Thyroid gland (tissue), 4 donors: ENCODE measurements at regions not wholly inside any gene's neighbourhood (a gene's known extent, or its start where the extent isn't known, plus 50 kb on each side); places are given as distances from the start of the nearest gene placed in this dataset.
A peak's percentile ranks its signal among the peaks of the same experiment; 100 is the strongest.
"Not testable (repeated sequence)": the region's sequence is repeated elsewhere in the genome, so short reads cannot be mapped to it uniquely, and the experiment has no call there.

Source experiments
- DNase-seq, 2 donors: peaks; one replicate each; pipeline ENCODE4 v3.0.0-alpha.2; 2019
- H3K27ac ChIP-seq, 3 donors: fragments of 200-600 bp; sonication (generic); 1 replicate in 2 of 3; 2 replicates in 1 of 3; pipeline ENCODE4 v1.5.1; 2016 to 2019; ENCODE audit warnings: mild to moderate bottlenecking in 1 of 3, moderate library complexity in 1 of 3
- H3K27me3 ChIP-seq: fragments of 200-600 bp; sonication (generic); one replicate; pipeline ENCODE4 v1.5.1; 2019
- H3K36me3 ChIP-seq, 2 donors: fragments of 200-600 bp; sonication (generic); one replicate each; pipeline ENCODE4 v1.5.1; 2016 to 2019
- H3K4me1 ChIP-seq, 2 donors: fragments of 200-600 bp; sonication (generic); one replicate each; pipeline ENCODE4 v1.5.1; 2017 to 2019
- H3K4me3 ChIP-seq, 3 donors: fragments of 200-600 bp; sonication (generic); replicated peaks in 1 of 3; 1 replicate in 2 of 3; 2 replicates in 1 of 3; pipeline ENCODE4 v1.5.1; 2016; ENCODE audit warnings: mild to moderate bottlenecking in 1 of 3
- H3K9me3 ChIP-seq: fragments of 200-600 bp; sonication (generic); one replicate; pipeline ENCODE4 v1.5.1; 2017
- CTCF ChIP-seq, 6 experiments: fragments of 200-600 bp in 3 of 6; fragments of 450-650 bp in 3 of 6; sonication (generic) in 3 of 6; IDR thresholded peaks; one replicate each; pipeline ENCODE4 v1.5.1; 2016 to 2019; ENCODE audit warnings: antibody characterized with exemption in 6 of 6, mild to moderate bottlenecking in 2 of 6, inconsistent platforms in 1 of 6, moderate library complexity in 1 of 6
- POLR2A ChIP-seq, 2 donors: fragments of 450-650 bp; IDR thresholded peaks; one replicate each; pipeline ENCODE4 v1.6.1; 2017; ENCODE audit warnings: antibody characterized with exemption in 2 of 2, mild to moderate bottlenecking in 2 of 2, moderate library complexity in 1 of 2
- WGBS, 2 donors: methylation state at CpG; one replicate each; pipeline ENCODE4 v1.1.5; 2017; 5-methylcytosine and 5-hydroxymethylcytosine counted together
- intact Hi-C: fragments of 100-400 bp; cut with DNase I; formaldehyde crosslinking; loops from one replicate; pipeline ENCODE4 v1.15.1; 2023

GRCh38 chr2:77721593-77721992 is 199.4 kb upstream of the LRRTM4 start:
- no peaks in the 10 kb centered on the region for H3K36me3 ChIP-seq
- H3K27ac ChIP-seq: no peak overlapping the region
- H3K4me1 ChIP-seq: no peaks in the 10 kb centered on the region
- H3K9me3 ChIP-seq: no peaks in the 10 kb centered on the region
- no peaks in the 10 kb centered on the region for H3K27me3 ChIP-seq
- intact Hi-C loops: no loop called here
- no peak for DNase-seq
- TF ChIP-seq CTCF (IDR thresholded peaks at IDR 0.05) (no peak), POLR2A (IDR thresholded peaks at IDR 0.05) (no peak)
- H3K4me3 ChIP-seq: no peak overlapping the region

- DNase-seq: no peak
- 86 to 100% methylated on average over 1 of the region's 1 CpG for WGBS, 2 donors
- intact Hi-C loops: no loop called here
- no peak for TF ChIP-seq POLR2A (IDR thresholded peaks at IDR 0.05)
- no peak for TF ChIP-seq CTCF (IDR thresholded peaks at IDR 0.05)
- Histone ChIP-seq H3K4me3 (no peak overlapping the region), H3K27me3 (no peaks in the 10 kb centered on the region), H3K9me3 (no peaks in the 10 kb centered on the region), H3K4me1 (no peaks in the 10 kb centered on the region), H3K27ac (no peak overlapping the region), H3K36me3 (no peaks in the 10 kb centered on the region)
Observed at GRCh38 chr2:77725045-77725444, 202.9 kb upstream of the LRRTM4 start.

- H3K4me1 ChIP-seq, H3K36me3 ChIP-seq, H3K27ac ChIP-seq, intact Hi-C loops, H3K4me3 ChIP-seq, H3K27me3 ChIP-seq, H3K9me3 ChIP-seq: not testable (repeated sequence)
- peak in 1 of 2 donors; percentile 0 for DNase-seq
- 93 to 94% methylated on average over 8 to 18 of the region's 39 CpGs for WGBS, 2 donors
Observed at GRCh38 chr2:77734662-77735340, 212.6 kb upstream of the LRRTM4 start.

GRCh38 chr2:77737236-77737635 is 215.1 kb upstream of the LRRTM4 start:
- no peak overlapping the region for H3K27ac ChIP-seq
- no peak for TF ChIP-seq POLR2A (IDR thresholded peaks at IDR 0.05)
- TF ChIP-seq CTCF (IDR thresholded peaks at IDR 0.05): no peak
- DNase-seq: no peak
- H3K4me1 ChIP-seq: no peaks in the 10 kb centered on the region
- H3K9me3 ChIP-seq: no peaks in the 10 kb centered on the region
- intact Hi-C loops: no loop called here
- no peaks in the 10 kb centered on the region for H3K36me3 ChIP-seq
- no peaks in the 10 kb centered on the region for H3K27me3 ChIP-seq
- WGBS, 2 donors: 40 to 59% methylated on average over 3 of the region's 3 CpGs
- no peak overlapping the region for H3K4me3 ChIP-seq

GRCh38 chr2:77746780-77747179 is 224.6 kb upstream of the LRRTM4 start:
- H3K9me3 ChIP-seq: no peaks in the 10 kb centered on the region
- H3K27me3 ChIP-seq: no peaks in the 10 kb centered on the region
- no peak overlapping the region for H3K4me3 ChIP-seq
- no peaks in the 10 kb centered on the region for H3K36me3 ChIP-seq
- intact Hi-C loops: no loop called here
- TF ChIP-seq CTCF (IDR thresholded peaks at IDR 0.05) (no peak), POLR2A (IDR thresholded peaks at IDR 0.05) (no peak)
- no peak for DNase-seq
- H3K4me1 ChIP-seq: no peaks in the 10 kb centered on the region
- no peak overlapping the region for H3K27ac ChIP-seq
- 80 to 83% methylated on average over 2 of the region's 2 CpGs for WGBS, 2 donors

- H3K4me1 ChIP-seq, DNase-seq, H3K27ac ChIP-seq, intact Hi-C loops, H3K36me3 ChIP-seq, H3K27me3 ChIP-seq, H3K9me3 ChIP-seq, H3K4me3 ChIP-seq: not testable (repeated sequence)
- 88 to 89% methylated on average over 26 to 27 of the region's 30 CpGs for WGBS, 2 donors
Observed at GRCh38 chr2:77753710-77754345, 231.7 kb upstream of the LRRTM4 start.
